ENCODE measurements at regions not wholly inside any gene's neighbourhood (a gene's known extent, or its start where the extent isn't known, plus 50 kb on each side); places are given as distances from the start of the nearest gene placed in this dataset.

- no peak for TF ChIP-seq CTCF (IDR thresholded peaks at IDR 0.05)
- peaks cover 4 to 9% of the 10 kb centered on the region in 2 experiments for H3K4me1 ChIP-seq (ENCODE audit: control insufficient read depth in 1 of 2, insufficient read depth in 1 of 2, low read depth in 1 of 2, low read length in 1 of 2)
- no peak overlapping the region for H3K4me3 ChIP-seq (ENCODE audit: low read depth in 1 of 2, low read length in 1 of 2)
- no peak overlapping the region for H3K27ac ChIP-seq
- no peaks in the 10 kb centered on the region for H3K27me3 ChIP-seq
- H3K9me3 ChIP-seq = no peaks in the 10 kb centered on the region
- no peaks in the 10 kb centered on the region for H3K36me3 ChIP-seq
These were observed 104.7 kb upstream of the FAM20C start for GRCh38 chr7:87671-88070.

- H3K4me1 ChIP-seq (ENCODE audit: control insufficient read depth in 1 of 2, insufficient read depth in 1 of 2, low read depth in 1 of 2, low read length in 1 of 2) = peaks cover 4 to 9% of the 10 kb centered on the region in 2 experiments
- H3K9me3 ChIP-seq = no peaks in the 10 kb centered on the region
- H3K36me3 ChIP-seq = no peaks in the 10 kb centered on the region
- TF ChIP-seq CTCF (IDR thresholded peaks at IDR 0.05) = no peak
- no peak overlapping the region for H3K27ac ChIP-seq
- H3K4me3 ChIP-seq (ENCODE audit: low read depth in 1 of 2, low read length in 1 of 2) = no peak overlapping the region
- no peaks in the 10 kb centered on the region for H3K27me3 ChIP-seq
These were observed 104.1 kb upstream of the FAM20C start for GRCh38 chr7:88095-88926.

GRCh38 chr7:88927-89231, 103.5 kb upstream of the FAM20C start:
- TF ChIP-seq CTCF (IDR thresholded peaks at IDR 0.05) = no peak
- Histone ChIP-seq H3K4me3 (ENCODE audit: low read depth in 1 of 2, low read length in 1 of 2) (no peak overlapping the region), H3K27ac (no peak overlapping the region), H3K27me3 (no peaks in the 10 kb centered on the region), H3K9me3 (no peaks in the 10 kb centered on the region), H3K36me3 (no peaks in the 10 kb centered on the region), H3K4me1 (ENCODE audit: control insufficient read depth in 1 of 2, insufficient read depth in 1 of 2, low read depth in 1 of 2, low read length in 1 of 2) (peaks cover 4 to 9% of the 10 kb centered on the region in 2 experiments)

- no peaks in the 10 kb centered on the region for H3K27me3 ChIP-seq
- H3K4me3 ChIP-seq (ENCODE audit: low read depth in 1 of 2, low read length in 1 of 2) = no peak overlapping the region
- no peaks in the 10 kb centered on the region for H3K36me3 ChIP-seq
- no peak overlapping the region for H3K27ac ChIP-seq
- no peak for TF ChIP-seq CTCF (IDR thresholded peaks at IDR 0.05)
- H3K9me3 ChIP-seq = no peaks in the 10 kb centered on the region
- peaks cover 4 to 9% of the 10 kb centered on the region in 2 experiments for H3K4me1 ChIP-seq (ENCODE audit: control insufficient read depth in 1 of 2, insufficient read depth in 1 of 2, low read depth in 1 of 2, low read length in 1 of 2)
These were observed 102.9 kb upstream of the FAM20C start for GRCh38 chr7:89232-90019.

GRCh38 chr7:90111-91063, 102.0 kb upstream of the FAM20C start:
- Histone ChIP-seq H3K4me3 (ENCODE audit: low read depth in 1 of 2, low read length in 1 of 2) (no peak overlapping the region), H3K27me3 (no peaks in the 10 kb centered on the region), H3K36me3 (no peaks in the 10 kb centered on the region), H3K4me1 (ENCODE audit: control insufficient read depth in 1 of 2, insufficient read depth in 1 of 2, low read depth in 1 of 2, low read length in 1 of 2) (peaks cover 4 to 9% of the 10 kb centered on the region in 2 experiments), H3K9me3 (no peaks in the 10 kb centered on the region), H3K27ac (peak overlapping the region; percentile 9)
- TF ChIP-seq CTCF (IDR thresholded peaks at IDR 0.05) = no peak
